NB4 (cell line): ENCODE measurements at regions not wholly inside any gene's neighbourhood (a gene's known extent, or its start where the extent isn't known, plus 50 kb on each side); places are given as distances from the start of the nearest gene placed in this dataset.

Experiments used
- DNase-seq: peaks from one replicate; pipeline ENCODE4 v3.0.0; 2010; ENCODE audit warnings: low read depth
- H3K4me3 ChIP-seq: one replicate; pipeline ENCODE4 v1.5.1; 2011; ENCODE audit warnings: mild to moderate bottlenecking, low read depth, low read length, moderate library complexity
- CTCF ChIP-seq: IDR thresholded peaks from one replicate; pipeline ENCODE4 v1.5.1; 2012; ENCODE audit warnings: low read depth, low read length
- MAX ChIP-seq: IDR thresholded peaks from 2 replicates; pipeline ENCODE4 v1.6.1; 2011; ENCODE audit warnings: low read depth, low read length
- MYC ChIP-seq: IDR thresholded peaks from 2 replicates; pipeline ENCODE4 v1.6.1; 2011; ENCODE audit warnings: low read depth, low read length
- POLR2A ChIP-seq: IDR thresholded peaks from 2 replicates; pipeline ENCODE4 v1.6.1; 2011; ENCODE audit warnings: mild to moderate bottlenecking; ENCODE audit not compliant: insufficient read length; ENCODE audit errors: extremely low read depth

GRCh38 chr13:61965756-61966155 lies 550.1 kb upstream of the PCDH20 start:
- H3K4me3 ChIP-seq = no peak overlapping the region
- DNase-seq = no peak
- TF ChIP-seq POLR2A (no peak), MAX (no peak), MYC (no peak), CTCF (no peak)

- TF ChIP-seq MAX (no peak), CTCF (no peak), POLR2A (no peak), MYC (no peak)
- H3K4me3 ChIP-seq = no peak overlapping the region
- no peak for DNase-seq
These were observed 545.3 kb upstream of the PCDH20 start for GRCh38 chr13:61960981-61961380.

GRCh38 chr13:61954092-61954491 lies 538.4 kb upstream of the PCDH20 start:
- no peak overlapping the region for H3K4me3 ChIP-seq
- TF ChIP-seq CTCF (no peak), POLR2A (no peak), MAX (no peak), MYC (no peak)
- DNase-seq = peak; percentile 47

- DNase-seq = no peak
- H3K4me3 ChIP-seq = no peak overlapping the region
- TF ChIP-seq MAX = no peak
- no peak for TF ChIP-seq MYC
- no peak for TF ChIP-seq POLR2A
- TF ChIP-seq CTCF = no peak
These were observed 535.2 kb upstream of the PCDH20 start for GRCh38 chr13:61950828-61951227.

- H3K4me3 ChIP-seq = no peak overlapping the region
- TF ChIP-seq CTCF (no peak), MAX (no peak), MYC (no peak), POLR2A (no peak)
- DNase-seq = no peak
These were observed 528.8 kb upstream of the PCDH20 start for GRCh38 chr13:61944329-61944929.

- TF ChIP-seq POLR2A (no peak), CTCF (no peak), MAX (no peak), MYC (no peak)
- no peak for DNase-seq
- H3K4me3 ChIP-seq = no peak overlapping the region
These were observed 520.1 kb upstream of the PCDH20 start for GRCh38 chr13:61935710-61936109.
